Ectodermal cell (in vitro differentiated cells): ENCODE measurements at regions not wholly inside any gene's neighbourhood (a gene's known extent, or its start where the extent isn't known, plus 50 kb on each side); places are given as distances from the start of the nearest gene placed in this dataset.

Source experiments
- H3K27ac ChIP-seq: 2 replicates; pipeline ENCODE4 v1.7.0; 2013; ENCODE audit warnings: mild to moderate bottlenecking, low read depth, low read length; ENCODE audit not compliant: insufficient read depth, poor library complexity, severe bottlenecking
- H3K27me3 ChIP-seq: 2 replicates; pipeline ENCODE4 v1.7.0; 2013; ENCODE audit warnings: mild to moderate bottlenecking, low read length; ENCODE audit not compliant: insufficient read depth, control insufficient read depth, poor library complexity, severe bottlenecking
- H3K36me3 ChIP-seq: one replicate; pipeline ENCODE4 v1.7.0; 2013; ENCODE audit warnings: low read length; ENCODE audit not compliant: control insufficient read depth, insufficient read depth
- H3K4me1 ChIP-seq: one replicate; pipeline ENCODE4 v1.7.0; 2013; ENCODE audit warnings: low read length; ENCODE audit not compliant: control insufficient read depth, insufficient read depth
- H3K4me3 ChIP-seq: 2 replicates; pipeline ENCODE4 v1.7.0; 2013; ENCODE audit warnings: low read depth, low read length, control low read depth; ENCODE audit not compliant: insufficient read depth
- H3K9me3 ChIP-seq: 2 replicates; pipeline ENCODE4 v1.7.0; 2013; ENCODE audit warnings: mild to moderate bottlenecking, low read length, moderate library complexity; ENCODE audit not compliant: control insufficient read depth
- WGBS, 2 experiments: methylation state at CpG; one replicate each; pipeline ENCODE4 v1.1.7; 2013; ENCODE audit warnings: missing lambda C conversion rate in 2 of 2; 5-methylcytosine and 5-hydroxymethylcytosine counted together

- no peak overlapping the region for H3K27ac ChIP-seq
- H3K4me1 ChIP-seq, result no peaks in the 10 kb centered on the region
- H3K9me3 ChIP-seq, result no peaks in the 10 kb centered on the region
- no peak overlapping the region for H3K4me3 ChIP-seq
- H3K36me3 ChIP-seq, result no peaks in the 10 kb centered on the region
- H3K27me3 ChIP-seq, result no peaks in the 10 kb centered on the region
- WGBS, 2 experiments, result 92 to 97% methylated on average over 3 of the region's 3 CpGs
These were observed 290.4 kb upstream of the RBMS1 start for GRCh38 chr2:160784034-160784433.

DNA sequence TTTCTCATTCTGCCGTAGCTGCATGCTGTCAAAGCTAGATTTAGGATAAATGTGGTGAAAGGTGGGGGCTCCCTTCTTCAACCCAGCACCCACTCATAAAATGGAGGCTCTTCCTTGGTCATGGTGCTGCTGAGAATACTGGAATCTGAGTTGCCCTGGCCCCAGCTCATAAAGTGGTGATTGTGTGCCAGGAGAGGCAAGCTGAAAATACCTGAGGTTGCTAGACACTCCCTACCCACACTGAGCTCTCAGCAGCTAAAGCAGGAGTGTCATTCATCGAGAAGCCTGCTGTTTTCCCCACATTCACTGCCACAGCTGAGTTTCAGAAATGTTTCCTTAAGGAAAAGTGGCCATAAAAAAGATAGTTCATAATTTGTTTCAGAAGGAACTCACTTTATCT is 297.1 kb upstream of the RBMS1 start:
- Histone ChIP-seq H3K4me1 (peaks cover 4% of the 10 kb centered on the region), H3K36me3 (no peaks in the 10 kb centered on the region), H3K4me3 (no peak overlapping the region), H3K27me3 (no peaks in the 10 kb centered on the region), H3K27ac (no peak overlapping the region), H3K9me3 (no peaks in the 10 kb centered on the region)
- 43 to 76% methylated on average over 1 of the region's 2 CpGs for WGBS, 2 experiments

DNA sequence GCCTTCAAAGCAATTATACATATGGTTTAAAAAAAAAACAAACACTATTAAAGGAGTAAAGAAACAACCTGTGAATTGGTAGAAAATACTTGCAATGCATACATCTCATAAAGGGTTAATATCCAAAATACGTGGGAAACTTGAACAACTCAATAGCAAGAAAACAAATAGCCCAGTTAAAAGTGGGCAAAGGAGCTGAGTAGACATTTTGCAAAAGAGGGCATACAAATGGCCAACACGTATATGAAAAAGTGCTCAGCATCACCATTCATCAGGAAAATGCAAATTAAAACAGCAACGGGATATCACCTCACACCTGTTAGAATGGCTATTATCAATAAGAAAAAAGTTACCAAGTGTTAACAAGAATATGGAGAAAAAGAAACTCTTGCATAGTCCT is 298.3 kb upstream of the RBMS1 start:
- H3K4me3 ChIP-seq, result no peak overlapping the region
- H3K4me1 ChIP-seq, result peaks cover 4% of the 10 kb centered on the region
- no peaks in the 10 kb centered on the region for H3K9me3 ChIP-seq
- no peaks in the 10 kb centered on the region for H3K27me3 ChIP-seq
- WGBS, 2 experiments, result 62 to 80% methylated on average over 2 to 3 of the region's 3 CpGs
- H3K27ac ChIP-seq, result no peak overlapping the region
- H3K36me3 ChIP-seq, result no peaks in the 10 kb centered on the region

DNA sequence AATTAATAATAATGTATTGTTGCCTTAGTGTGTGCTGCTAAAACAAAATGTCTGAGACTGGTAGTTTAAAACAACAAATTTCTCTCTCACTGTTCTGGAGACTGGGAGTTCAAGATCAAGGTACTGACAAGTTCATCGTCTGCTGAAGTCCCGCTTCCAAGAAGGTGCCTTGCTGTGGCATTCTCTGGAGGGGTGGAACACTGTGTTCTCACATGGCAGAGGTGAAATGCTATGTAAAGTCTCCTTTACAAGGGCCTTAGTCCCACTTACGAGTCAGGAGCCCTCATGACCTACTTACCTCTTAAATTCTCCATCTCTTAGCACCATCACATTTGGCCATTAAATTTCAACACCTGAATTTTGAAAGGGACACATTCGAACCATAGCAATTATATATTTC is 299.2 kb upstream of the RBMS1 start:
- H3K4me1 ChIP-seq, result peaks cover 4% of the 10 kb centered on the region
- H3K4me3 ChIP-seq, result no peak overlapping the region
- H3K27ac ChIP-seq, result no peak overlapping the region
- 62 to 63% methylated on average over 3 of the region's 4 CpGs for WGBS, 2 experiments
- no peaks in the 10 kb centered on the region for H3K9me3 ChIP-seq
- no peaks in the 10 kb centered on the region for H3K27me3 ChIP-seq
- H3K36me3 ChIP-seq, result no peaks in the 10 kb centered on the region

- H3K36me3 ChIP-seq, result no peaks in the 10 kb centered on the region
- no peak overlapping the region for H3K4me3 ChIP-seq
- H3K27me3 ChIP-seq, result no peaks in the 10 kb centered on the region
- 77 to 94% methylated on average over 1 to 3 of the region's 3 CpGs for WGBS, 2 experiments
- peaks cover 4% of the 10 kb centered on the region for H3K4me1 ChIP-seq
- no peak overlapping the region for H3K27ac ChIP-seq
- no peaks in the 10 kb centered on the region for H3K9me3 ChIP-seq
These were observed 301.3 kb upstream of the RBMS1 start for GRCh38 chr2:160794926-160795325.

- Histone ChIP-seq H3K4me3 (no peak overlapping the region), H3K9me3 (no peaks in the 10 kb centered on the region), H3K4me1 (no peaks in the 10 kb centered on the region), H3K27me3 (no peaks in the 10 kb centered on the region), H3K36me3 (no peaks in the 10 kb centered on the region), H3K27ac (no peak overlapping the region)
These were observed 310.3 kb upstream of the RBMS1 start for GRCh38 chr2:160803881-160804280.

DNA sequence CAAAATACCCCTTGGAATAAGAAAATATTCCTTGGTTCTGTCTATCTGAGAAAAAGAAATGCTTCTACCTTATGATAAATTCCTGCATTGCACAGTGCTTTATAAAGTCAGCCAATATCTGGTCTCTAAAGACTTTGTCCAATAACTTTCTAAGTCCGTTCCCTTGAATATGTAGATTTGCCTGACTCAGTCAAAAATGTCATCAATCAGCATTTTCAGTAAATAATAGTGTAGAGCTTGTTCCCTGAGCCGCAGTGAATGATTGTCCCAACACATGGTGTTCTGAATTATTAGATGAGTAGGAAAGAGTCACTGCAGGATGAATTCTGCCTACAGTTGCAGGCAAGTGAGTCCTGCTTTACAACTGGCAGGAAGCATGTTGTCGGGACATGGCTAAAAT is 316.8 kb upstream of the RBMS1 start:
- Histone ChIP-seq H3K27ac (no peak overlapping the region), H3K4me1 (no peaks in the 10 kb centered on the region), H3K4me3 (no peak overlapping the region), H3K9me3 (no peaks in the 10 kb centered on the region), H3K36me3 (no peaks in the 10 kb centered on the region), H3K27me3 (no peaks in the 10 kb centered on the region)
- WGBS, 2 experiments, result 94 to 98% methylated on average over 3 of the region's 3 CpGs

DNA sequence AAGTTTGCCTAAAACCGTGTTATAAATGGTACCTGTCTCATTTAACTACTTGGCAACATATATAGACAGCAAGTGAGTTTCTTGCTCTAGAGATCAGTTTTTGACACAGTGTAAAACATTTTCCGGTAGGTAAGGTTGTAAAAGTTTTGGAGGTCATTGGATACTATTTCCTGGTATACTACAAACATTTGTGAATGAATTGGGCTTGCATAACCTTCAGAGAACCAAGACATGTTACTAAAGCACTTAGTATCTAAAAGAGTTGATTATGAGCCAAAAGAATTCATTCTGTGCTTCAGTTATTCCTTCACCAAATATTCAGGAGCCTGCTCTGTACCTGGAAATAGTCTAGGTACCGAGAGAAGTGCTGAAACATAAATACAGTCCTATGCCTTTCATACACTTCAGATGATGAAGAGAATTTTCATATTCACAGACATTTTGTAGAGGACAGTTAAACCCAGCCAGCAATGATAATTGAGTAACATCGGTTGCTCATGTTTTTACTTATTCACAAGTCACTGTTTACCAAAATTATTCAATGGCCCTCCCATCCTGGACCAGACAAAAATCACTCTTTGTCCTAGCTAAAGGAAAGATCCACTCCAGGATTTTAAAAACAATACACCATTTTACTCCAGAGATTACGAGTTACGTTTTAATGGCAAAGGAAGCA is 319.4 kb upstream of the RBMS1 start:
- Histone ChIP-seq H3K36me3 (no peaks in the 10 kb centered on the region), H3K27ac (no peak overlapping the region), H3K27me3 (no peaks in the 10 kb centered on the region), H3K4me3 (no peak overlapping the region), H3K9me3 (no peaks in the 10 kb centered on the region), H3K4me1 (no peaks in the 10 kb centered on the region)
- 95 to 97% methylated on average over 6 of the region's 6 CpGs for WGBS, 2 experiments

DNA sequence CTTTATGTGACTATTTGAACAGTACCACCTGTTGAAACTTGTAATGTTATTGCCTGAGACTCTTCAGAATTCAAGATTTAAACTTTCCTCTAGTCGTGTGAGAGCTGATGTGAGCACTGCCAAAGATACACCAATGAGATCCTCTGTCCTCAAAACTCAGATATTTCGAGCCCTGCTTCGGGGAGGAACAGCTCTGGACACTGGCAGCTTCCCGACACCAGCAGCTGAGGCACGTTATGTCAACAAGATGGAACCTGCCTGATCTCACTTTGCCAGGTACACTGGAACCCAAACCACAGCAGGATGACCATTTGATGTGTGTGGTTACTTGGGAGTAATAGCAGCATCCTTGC is 319.9 kb upstream of the RBMS1 start:
- WGBS, 2 experiments, result 91 to 95% methylated on average over 5 of the region's 5 CpGs
- H3K4me1 ChIP-seq, result no peaks in the 10 kb centered on the region
- no peak overlapping the region for H3K27ac ChIP-seq
- no peaks in the 10 kb centered on the region for H3K9me3 ChIP-seq
- H3K36me3 ChIP-seq, result no peaks in the 10 kb centered on the region
- H3K4me3 ChIP-seq, result no peak overlapping the region
- no peaks in the 10 kb centered on the region for H3K27me3 ChIP-seq

DNA sequence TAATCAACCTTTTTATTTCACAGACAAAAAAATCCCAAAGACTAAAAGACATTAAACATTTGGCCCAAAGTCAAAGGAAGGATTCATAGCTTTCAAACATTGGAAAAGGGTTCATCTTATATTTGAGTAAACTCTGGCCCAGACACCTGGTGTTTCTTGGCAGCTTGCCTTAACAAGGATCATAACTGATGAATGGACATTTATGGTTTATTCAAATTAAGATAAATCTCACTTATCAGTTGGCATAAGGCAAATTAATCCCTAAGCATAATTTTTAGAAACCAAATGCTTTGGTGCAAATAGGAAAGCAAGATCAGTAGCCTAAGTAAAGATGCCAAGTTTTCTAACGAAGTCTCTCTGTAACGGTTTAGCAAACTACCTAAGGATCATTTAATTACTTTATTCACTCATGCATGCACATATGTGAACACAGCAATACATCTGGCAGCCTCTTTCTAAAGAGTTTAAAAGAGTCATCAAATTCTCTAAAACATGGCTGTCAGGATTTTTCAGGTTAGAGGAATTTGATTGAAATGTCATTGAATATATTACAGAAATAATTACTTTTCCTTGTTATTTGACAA is 323.4 kb upstream of the RBMS1 start:
- Histone ChIP-seq H3K27me3 (no peaks in the 10 kb centered on the region), H3K4me3 (no peak overlapping the region), H3K9me3 (no peaks in the 10 kb centered on the region), H3K4me1 (no peaks in the 10 kb centered on the region), H3K27ac (no peak overlapping the region), H3K36me3 (no peaks in the 10 kb centered on the region)
- 93 to 96% methylated on average over 2 of the region's 2 CpGs for WGBS, 2 experiments

- H3K36me3 ChIP-seq, result no peaks in the 10 kb centered on the region
- no peaks in the 10 kb centered on the region for H3K4me1 ChIP-seq
- H3K9me3 ChIP-seq, result peaks cover 2% of the 10 kb centered on the region
- 91 to 94% methylated on average over 7 of the region's 7 CpGs for WGBS, 2 experiments
- H3K27me3 ChIP-seq, result no peaks in the 10 kb centered on the region
- no peak overlapping the region for H3K27ac ChIP-seq
- H3K4me3 ChIP-seq, result no peak overlapping the region
These were observed 327.1 kb upstream of the RBMS1 start for GRCh38 chr2:160820691-160821090.
